ENCODE measurements at regions not wholly inside any gene's neighbourhood (a gene's known extent, or its start where the extent isn't known, plus 50 kb on each side); places are given as distances from the start of the nearest gene placed in this dataset.

- ATAC-seq: no peak
- POLR2A ChIA-PET: no interaction called here
- Histone ChIP-seq H3K36me3 (ENCODE audit: control insufficient read depth, insufficient read depth, low read length) (no peaks in the 10 kb centered on the region), H3K9me3 (ENCODE audit: control insufficient read depth, insufficient read depth, low read depth, low read length) (no peaks in the 10 kb centered on the region), H3K4me1 (ENCODE audit: control insufficient read depth, insufficient read depth, low read length) (peaks cover 3% of the 10 kb centered on the region; the same call in 1 of the 2 replicates), H3K27ac (ENCODE audit: low read length) (peak overlapping the region; percentile 54; the same call in 1 of the 2 replicates), H3K4me3 (ENCODE audit: low read depth in 2 of 2, low read length in 2 of 2) (no peak overlapping the region), H3K27me3 (ENCODE audit: control insufficient read depth, insufficient read depth, low read length) (no peaks in the 10 kb centered on the region)
- no peak for DNase-seq (ENCODE audit: low read depth, low spot score)
- TF ChIP-seq CTCF (IDR thresholded peaks at IDR 0.05) (no peak), TCF7L2 (IDR thresholded peaks at IDR 0.05; ENCODE audit: low read depth, low read length) (no peak), POLR2AphosphoS5 (IDR thresholded peaks at IDR 0.05; ENCODE audit: low read depth, low read length) (no peak), SIN3A (IDR thresholded peaks at IDR 0.05; ENCODE audit: borderline replicate concordance, insufficient read depth, low read depth, low read length) (no peak), REST (IDR thresholded peaks at IDR 0.05; ENCODE audit: insufficient read depth in 1 of 2, low read depth in 2 of 2, low read length in 1 of 2) (no peak)
- no TSS peak for BruUV-seq (replicated peaks)
- CTCF ChIA-PET: no interaction called here
- in situ Hi-C loops (cut with HindIII; ENCODE audit: low pct_unique_long_range_greater_than_20kb, low sequenced_read_pairs): no loop called here
- intact Hi-C loops (cut with micrococcal nuclease; ENCODE audit: unreplicated experiment): no loop called here
Measured at GRCh38 chr14:101147848-101148247, 244.3 kb upstream of the RTL1 start.

GRCh38 chr14:101150039-101150610 is 246.6 kb upstream of the RTL1 start:
- CTCF ChIA-PET: no interaction called here
- H3K4me3 ChIP-seq (ENCODE audit: low read depth in 2 of 2, low read length in 2 of 2): no peak overlapping the region
- DNase-seq (ENCODE audit: low read depth, low spot score): no peak
- no peaks in the 10 kb centered on the region for H3K9me3 ChIP-seq (ENCODE audit: control insufficient read depth, insufficient read depth, low read depth, low read length)
- no peaks in the 10 kb centered on the region for H3K27me3 ChIP-seq (ENCODE audit: control insufficient read depth, insufficient read depth, low read length)
- no peak for TF ChIP-seq TCF7L2 (IDR thresholded peaks at IDR 0.05; ENCODE audit: low read depth, low read length)
- TF ChIP-seq REST (IDR thresholded peaks at IDR 0.05; ENCODE audit: insufficient read depth in 1 of 2, low read depth in 2 of 2, low read length in 1 of 2): no peak
- no peak for TF ChIP-seq CTCF (IDR thresholded peaks at IDR 0.05)
- TF ChIP-seq SIN3A (IDR thresholded peaks at IDR 0.05; ENCODE audit: borderline replicate concordance, insufficient read depth, low read depth, low read length): no peak
- TF ChIP-seq POLR2AphosphoS5 (IDR thresholded peaks at IDR 0.05; ENCODE audit: low read depth, low read length): no peak
- peaks cover 3% of the 10 kb centered on the region; the same call in 1 of the 2 replicates for H3K4me1 ChIP-seq (ENCODE audit: control insufficient read depth, insufficient read depth, low read length)
- intact Hi-C loops (cut with micrococcal nuclease; ENCODE audit: unreplicated experiment) (no loop called here), in situ Hi-C loops (cut with HindIII; ENCODE audit: low pct_unique_long_range_greater_than_20kb, low sequenced_read_pairs) (no loop called here)
- POLR2A ChIA-PET: no interaction called here
- no peak for ATAC-seq
- BruUV-seq (replicated peaks): no TSS peak
- H3K36me3 ChIP-seq (ENCODE audit: control insufficient read depth, insufficient read depth, low read length): no peaks in the 10 kb centered on the region
- no peak overlapping the region for H3K27ac ChIP-seq (ENCODE audit: low read length)

All from Panc1 (cell line).